Activated B cell treated with CpG ODN at 0.5 μM for 24 hours (primary cell): ENCODE measurements at regions not wholly inside any gene's neighbourhood (a gene's known extent, or its start where the extent isn't known, plus 50 kb on each side); places are given as distances from the start of the nearest gene placed in this dataset.
A peak's percentile ranks its signal among the peaks of the same experiment; 100 is the strongest.

Source experiments
- ATAC-seq: fragments of 200-7000 bp; cut with Tn5 transposase; one replicate; pipeline ENCODE4 v1.10.0; 2021; ENCODE audit warnings: low read depth, mild to moderate bottlenecking, moderate library complexity
- CTCF ChIA-PET: fragments of 350-600 bp; sonication (Branson Sonifier 250); formaldehyde crosslinking; loops from one replicate; lab custom pipeline; 2021; ENCODE audit warnings: antibody characterized with exemption; lab: Charles Lee
- POLR2A ChIA-PET: fragments of 350-600 bp; sonication (Branson Sonifier 250); formaldehyde crosslinking; loops from one replicate; lab custom pipeline; 2021; ENCODE audit warnings: antibody characterized with exemption; lab: Charles Lee
- DNase-seq: peaks from one replicate; pipeline ENCODE4 v3.0.0; 2022
- H3K27ac Mint-ChIP-seq: one replicate; pipeline ENCODE4 v1.8.0; 2020; ENCODE audit warnings: mixed read lengths
- H3K27me3 Mint-ChIP-seq: one replicate; pipeline ENCODE4 v1.8.0; 2021; ENCODE audit warnings: mixed read lengths
- H3K36me3 Mint-ChIP-seq: one replicate; pipeline ENCODE4 v1.8.0; 2021; ENCODE audit warnings: low read depth, mixed read lengths
- H3K4me1 Mint-ChIP-seq: one replicate; pipeline ENCODE4 v1.8.0; 2021; ENCODE audit warnings: mixed read lengths
- H3K4me3 Mint-ChIP-seq: one replicate; pipeline ENCODE4 v1.8.0; 2020; ENCODE audit warnings: mild to moderate bottlenecking, mixed read lengths
- H3K9me3 Mint-ChIP-seq: one replicate; pipeline ENCODE4 v1.8.0; 2020; ENCODE audit warnings: mixed read lengths
- intact Hi-C: fragments of 100-400 bp; cut with micrococcal nuclease; formaldehyde crosslinking; loops from one replicate; pipeline ENCODE4 v1.15.1; 2024
- TF ChIP-seq, protein P1 (sequence below): fragments of 200-600 bp; IDR thresholded peaks from one replicate; pipeline ENCODE4 v1.8.0; 2022; ENCODE audit warnings: antibody characterized with exemption, mild to moderate bottlenecking

DNA sequence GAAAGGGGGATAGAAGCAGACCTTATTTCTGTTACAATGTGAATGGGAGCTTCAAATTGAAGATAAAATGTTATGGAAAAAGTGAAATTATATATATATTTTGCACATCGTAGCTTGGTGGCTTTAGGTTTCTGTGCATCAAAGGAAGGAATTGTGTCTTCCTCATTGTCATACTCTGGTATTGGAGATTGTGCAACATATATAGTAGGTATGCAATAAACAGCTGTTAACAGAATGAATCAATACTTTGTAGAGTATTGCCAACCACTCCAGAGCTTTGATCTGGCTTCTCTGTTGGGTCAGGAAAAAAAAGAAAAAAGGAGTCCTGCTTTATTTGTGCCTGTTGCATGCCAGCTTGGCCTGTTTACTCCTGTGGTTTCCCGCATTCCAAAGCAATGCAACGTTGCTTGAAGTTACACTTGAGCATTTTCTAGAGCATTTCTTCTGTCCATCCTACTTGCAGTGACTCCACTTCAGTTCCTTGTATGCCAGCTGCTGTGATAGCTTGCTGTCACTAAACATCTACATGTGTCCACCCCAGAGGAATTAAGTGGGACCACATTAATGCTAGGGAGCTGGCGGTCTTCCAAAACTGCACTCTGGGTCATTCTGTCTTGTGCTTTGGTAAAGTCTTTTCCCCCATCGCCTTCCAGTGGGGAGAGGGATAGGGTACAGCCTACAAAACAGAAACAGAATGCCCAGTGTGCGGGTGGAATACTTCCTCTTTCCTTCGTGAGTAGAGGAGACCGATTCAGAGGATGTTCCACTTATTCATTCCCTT, 62.0 kb upstream of the MEF2C start:
- POLR2A ChIA-PET: interaction anchor here (0.5 kb wide), 1 partner anchor 56 kb away, joined by 4 read pairs; no protein-coding TSS in a partner anchor
- Mint-ChIP-seq H3K9me3 (no peaks in the 10 kb centered on the region), H3K27ac (no peak overlapping the region), H3K4me3 (no peak overlapping the region), H3K36me3 (peaks cover 4% of the 10 kb centered on the region), H3K27me3 (no peaks in the 10 kb centered on the region), H3K4me1 (peaks cover 13% of the 10 kb centered on the region)
- no peak for ATAC-seq
- CTCF ChIA-PET: no interaction called here
- intact Hi-C loops: no loop called here
- TF ChIP-seq, protein P1, sequence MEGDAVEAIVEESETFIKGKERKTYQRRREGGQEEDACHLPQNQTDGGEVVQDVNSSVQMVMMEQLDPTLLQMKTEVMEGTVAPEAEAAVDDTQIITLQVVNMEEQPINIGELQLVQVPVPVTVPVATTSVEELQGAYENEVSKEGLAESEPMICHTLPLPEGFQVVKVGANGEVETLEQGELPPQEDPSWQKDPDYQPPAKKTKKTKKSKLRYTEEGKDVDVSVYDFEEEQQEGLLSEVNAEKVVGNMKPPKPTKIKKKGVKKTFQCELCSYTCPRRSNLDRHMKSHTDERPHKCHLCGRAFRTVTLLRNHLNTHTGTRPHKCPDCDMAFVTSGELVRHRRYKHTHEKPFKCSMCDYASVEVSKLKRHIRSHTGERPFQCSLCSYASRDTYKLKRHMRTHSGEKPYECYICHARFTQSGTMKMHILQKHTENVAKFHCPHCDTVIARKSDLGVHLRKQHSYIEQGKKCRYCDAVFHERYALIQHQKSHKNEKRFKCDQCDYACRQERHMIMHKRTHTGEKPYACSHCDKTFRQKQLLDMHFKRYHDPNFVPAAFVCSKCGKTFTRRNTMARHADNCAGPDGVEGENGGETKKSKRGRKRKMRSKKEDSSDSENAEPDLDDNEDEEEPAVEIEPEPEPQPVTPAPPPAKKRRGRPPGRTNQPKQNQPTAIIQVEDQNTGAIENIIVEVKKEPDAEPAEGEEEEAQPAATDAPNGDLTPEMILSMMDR: no peak
- DNase-seq: no peak

DNA sequence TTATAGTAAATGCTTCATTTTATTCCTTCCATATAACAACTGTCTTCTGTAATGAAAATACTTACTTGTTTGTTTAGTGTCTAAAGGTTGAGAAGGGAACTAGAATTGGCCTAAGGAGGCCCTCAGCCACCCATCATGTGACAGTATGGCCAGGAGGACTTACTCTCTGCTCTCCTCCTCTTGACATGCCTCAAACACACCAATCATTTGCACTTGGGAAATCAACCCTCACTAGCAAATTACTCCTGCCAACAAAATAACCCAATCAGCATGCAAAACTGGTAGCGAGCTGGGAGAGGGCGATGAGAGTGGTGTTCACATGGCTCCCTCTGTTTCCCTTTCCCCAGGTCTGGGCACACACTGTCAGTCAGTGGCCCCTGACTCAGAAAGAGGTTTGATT, 58.6 kb upstream of the MEF2C start:
- intact Hi-C loops: no loop called here
- DNase-seq: no peak
- Mint-ChIP-seq H3K9me3 (no peaks in the 10 kb centered on the region), H3K4me1 (peaks cover 21% of the 10 kb centered on the region), H3K36me3 (peaks cover 6% of the 10 kb centered on the region), H3K4me3 (no peak overlapping the region), H3K27me3 (no peaks in the 10 kb centered on the region), H3K27ac (no peak overlapping the region)
- TF ChIP-seq, protein P1: no peak
- no peak for ATAC-seq
- CTCF ChIA-PET: no interaction called here
- POLR2A ChIA-PET: no interaction called here

DNA sequence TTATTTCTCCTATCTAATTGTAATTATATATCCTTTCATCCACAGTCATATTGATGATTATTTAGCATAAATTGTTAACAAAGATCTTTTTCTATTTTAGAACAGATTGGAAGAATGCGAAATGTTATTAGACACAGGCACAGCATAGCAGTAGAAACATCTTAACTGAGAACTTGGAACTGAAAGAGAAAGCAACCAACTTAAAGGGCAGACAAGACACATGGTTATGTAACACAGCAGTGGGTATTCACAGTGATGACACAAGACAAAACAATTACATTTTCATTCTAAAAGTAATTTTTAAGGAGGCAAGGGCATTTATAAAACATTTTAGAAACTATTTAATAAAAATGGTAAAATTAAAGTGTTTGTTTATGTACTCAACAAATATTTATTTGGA, 57.7 kb upstream of the MEF2C start:
- peaks cover 6% of the 10 kb centered on the region for H3K36me3 Mint-ChIP-seq
- peak; percentile 65 for ATAC-seq
- intact Hi-C loops: no loop called here
- H3K27me3 Mint-ChIP-seq: no peaks in the 10 kb centered on the region
- peak overlapping the region; percentile 17 for H3K4me3 Mint-ChIP-seq
- CTCF ChIA-PET: no interaction called here
- TF ChIP-seq, protein P1: no peak
- peaks cover 21% of the 10 kb centered on the region for H3K4me1 Mint-ChIP-seq
- H3K27ac Mint-ChIP-seq: peak overlapping the region; percentile 39
- no peak for DNase-seq
- no peaks in the 10 kb centered on the region for H3K9me3 Mint-ChIP-seq
- POLR2A ChIA-PET: interaction anchor here (0.7 kb wide), 1 partner anchor 95 kb away, joined by 3 read pairs; no protein-coding TSS in a partner anchor

DNA sequence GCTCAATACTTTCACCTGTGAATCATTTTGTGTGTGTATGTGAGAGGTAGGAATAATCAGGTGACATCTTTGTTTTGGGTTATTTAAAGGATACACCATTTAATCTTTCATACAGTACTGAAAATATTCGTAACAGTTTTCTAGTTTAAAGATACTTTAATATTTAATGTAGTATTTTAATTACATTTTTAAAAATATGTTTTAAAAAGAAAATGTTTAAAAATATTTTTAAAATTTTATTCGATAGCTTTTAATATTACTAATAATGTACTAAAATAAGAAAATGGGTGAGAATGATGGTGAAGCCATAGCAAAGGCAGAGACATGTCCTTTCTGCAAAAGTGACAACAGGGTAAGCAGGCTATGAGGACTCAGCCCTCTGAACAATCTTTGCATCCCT, 56.3 kb upstream of the MEF2C start:
- Mint-ChIP-seq H3K4me1 (peaks cover 19% of the 10 kb centered on the region), H3K27ac (no peak overlapping the region), H3K9me3 (no peaks in the 10 kb centered on the region), H3K27me3 (no peaks in the 10 kb centered on the region), H3K36me3 (peaks cover 6% of the 10 kb centered on the region), H3K4me3 (no peak overlapping the region)
- TF ChIP-seq, protein P1: no peak
- ATAC-seq: no peak
- ChIA-PET CTCF (interaction anchor here (1.1 kb wide), 1 partner anchor 210 kb away, joined by 4 read pairs; no protein-coding TSS in a partner anchor), POLR2A (no interaction called here)
- intact Hi-C loops: loop anchor here (2.0 kb wide), 1 partner anchor 14 kb away; no protein-coding TSS in a partner anchor
- DNase-seq: no peak

DNA sequence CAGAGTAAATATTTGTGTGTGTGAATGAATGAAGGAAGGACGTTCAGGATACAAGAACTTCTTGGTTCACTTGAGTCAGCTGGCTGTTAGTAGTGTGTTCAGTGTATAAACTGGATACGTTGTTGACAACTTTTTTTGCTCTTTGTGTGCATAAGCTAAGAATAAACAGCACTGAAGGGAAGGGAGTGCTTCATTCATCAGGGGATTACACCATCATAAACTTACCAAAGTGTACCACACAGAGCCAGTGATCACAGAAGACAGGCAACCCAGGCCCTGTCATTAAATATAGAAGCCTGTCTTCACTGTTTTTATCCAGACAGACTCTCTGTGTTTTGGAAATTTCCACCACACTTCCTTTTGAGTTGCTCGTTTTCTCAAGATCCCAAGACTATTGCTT, 55.5 kb upstream of the MEF2C start:
- H3K27ac Mint-ChIP-seq: peak overlapping the region; percentile 50
- no peaks in the 10 kb centered on the region for H3K27me3 Mint-ChIP-seq
- POLR2A ChIA-PET: no interaction called here
- H3K4me1 Mint-ChIP-seq: peaks cover 19% of the 10 kb centered on the region
- H3K4me3 Mint-ChIP-seq: no peak overlapping the region
- intact Hi-C loops: loop anchor here (2.0 kb wide), 1 partner anchor 14 kb away; no protein-coding TSS in a partner anchor
- DNase-seq (no peak), ATAC-seq (no peak)
- TF ChIP-seq, protein P1: no peak
- peaks cover 6% of the 10 kb centered on the region for H3K36me3 Mint-ChIP-seq
- CTCF ChIA-PET: interaction anchor here (1.1 kb wide), 1 partner anchor 209 kb away, joined by 4 read pairs; no protein-coding TSS in a partner anchor
- H3K9me3 Mint-ChIP-seq: no peaks in the 10 kb centered on the region
